ENCODE measurements at regions not wholly inside any gene's neighbourhood (a gene's known extent, or its start where the extent isn't known, plus 50 kb on each side); places are given as distances from the start of the nearest gene placed in this dataset.

- TF ChIP-seq CTCF (IDR thresholded peaks at IDR 0.05) (no peak), POLR2A (IDR thresholded peaks at IDR 0.05) (no peak)
Measured at GRCh38 chr4:77443941-77444340, 161.7 kb upstream of the CXCL13 start.
